OCI-M1 (cell line): ENCODE measurements at regions not wholly inside any gene's neighbourhood (a gene's known extent, or its start where the extent isn't known, plus 50 kb on each side); places are given as distances from the start of the nearest gene placed in this dataset.
A peak's percentile ranks its signal among the peaks of the same experiment; 100 is the strongest.
"Not testable (repeated sequence)": the region's sequence is repeated elsewhere in the genome, so short reads cannot be mapped to it uniquely, and the experiment has no call there.

Source experiments
- DNase-seq: peaks from one replicate; lab custom pipeline; 2025; lab: John Stamatoyannopoulos, UW

- DNase-seq = no peak
These were observed 83.6 kb downstream of the IER5 start for GRCh38 chr1:181172082-181172481.

- no peak for DNase-seq
These were observed 85.4 kb downstream of the IER5 start for GRCh38 chr1:181173761-181174447.

- DNase-seq = no peak
These were observed 86.4 kb downstream of the IER5 start for GRCh38 chr1:181174861-181175260.

- DNase-seq = no peak
These were observed 86.9 kb downstream of the IER5 start for GRCh38 chr1:181175356-181175910.

GRCh38 chr1:181175955-181176354 is 87.5 kb downstream of the IER5 start:
- DNase-seq = no peak

GRCh38 chr1:181178241-181178879 is 89.9 kb downstream of the IER5 start:
- no peak for DNase-seq

- DNase-seq = no peak
These were observed 90.9 kb downstream of the IER5 start for GRCh38 chr1:181179279-181179986.

- peak; percentile 37 for DNase-seq
These were observed 91.5 kb downstream of the IER5 start for GRCh38 chr1:181179987-181180365.

GRCh38 chr1:181180407-181181031 is 92.0 kb downstream of the IER5 start:
- no peak for DNase-seq

GRCh38 chr1:181181792-181182585 is 93.5 kb downstream of the IER5 start:
- no peak for DNase-seq

GRCh38 chr1:181184621-181185020 is 96.1 kb downstream of the IER5 start:
- DNase-seq = no peak

- no peak for DNase-seq
These were observed 97.0 kb downstream of the IER5 start for GRCh38 chr1:181185461-181185860.

GRCh38 chr1:181186133-181186532 is 97.6 kb downstream of the IER5 start:
- not testable (repeated sequence) for DNase-seq

GRCh38 chr1:181187337-181188126 is 99.0 kb downstream of the IER5 start:
- no peak for DNase-seq

GRCh38 chr1:181189245-181189644 is 100.7 kb downstream of the IER5 start:
- no peak for DNase-seq

GRCh38 chr1:181189691-181190363 is 101.3 kb downstream of the IER5 start:
- peak; percentile 82 for DNase-seq

- DNase-seq = no peak
These were observed 102.0 kb downstream of the IER5 start for GRCh38 chr1:181190364-181191035.

GRCh38 chr1:181191494-181192040 is 103.1 kb downstream of the IER5 start:
- DNase-seq = no peak

GRCh38 chr1:181192316-181192715 is 103.8 kb downstream of the IER5 start:
- DNase-seq = no peak
